B cell (primary cell): ENCODE measurements at regions not wholly inside any gene's neighbourhood (a gene's known extent, or its start where the extent isn't known, plus 50 kb on each side); places are given as distances from the start of the nearest gene placed in this dataset.

ENCODE experiments used
- ATAC-seq: fragments of 200-7000 bp; cut with Tn5 transposase; one replicate; pipeline ENCODE4 v1.10.0; 2021; ENCODE audit warnings: low read depth, mild to moderate bottlenecking, moderate number of reproducible peaks, moderate library complexity
- CTCF ChIA-PET: fragments of 350-600 bp; sonication (Branson Sonifier 250); formaldehyde crosslinking; loops from one replicate; lab custom pipeline; 2021; ENCODE audit warnings: antibody characterized with exemption, inconsistent platforms; lab: Charles Lee
- POLR2A ChIA-PET: fragments of 350-600 bp; sonication (Branson Sonifier 250); formaldehyde crosslinking; loops from one replicate; lab custom pipeline; 2021; ENCODE audit warnings: antibody characterized with exemption; lab: Charles Lee
- DNase-seq: peaks from one replicate; pipeline ENCODE4 v3.0.0; 2013
- H2AFZ ChIP-seq: 2 replicates; pipeline ENCODE4 v1.6.1; 2012; ENCODE audit warnings: mild to moderate bottlenecking, low read depth, low read length; ENCODE audit not compliant: insufficient read depth, poor library complexity, severe bottlenecking
- H3K27ac ChIP-seq, 2 donors: 1 replicate in 1 of 2; 2 replicates in 1 of 2; pipeline ENCODE4 v1.5.1; 2012 to 2013; ENCODE audit warnings: low read length in 2 of 2, mild to moderate bottlenecking in 2 of 2, moderate library complexity in 1 of 2
- H3K27me3 ChIP-seq, 4 experiments: fragments of 200-600 bp in 1 of 4; sonication (generic) in 1 of 4; replicated peaks in 1 of 4; 1 replicate in 2 of 4; 2 replicates in 2 of 4; pipeline versions ENCODE4 v1.6.1 to v1.7.0; 2013 to 2016; ENCODE audit warnings: low read length in 3 of 4, mild to moderate bottlenecking in 2 of 4, mixed read lengths in 1 of 4, moderate library complexity in 1 of 4; ENCODE audit not compliant: insufficient read depth in 4 of 4, control insufficient read depth in 3 of 4; ENCODE audit errors: control extremely low read depth in 1 of 4
- H3K36me3 ChIP-seq, 2 experiments: replicated peaks in 1 of 2; 1 replicate in 1 of 2; 2 replicates in 1 of 2; pipeline versions ENCODE4 v1.6.1 to v1.7.1; 2013; ENCODE audit warnings: low read length in 1 of 2; ENCODE audit not compliant: insufficient read depth in 2 of 2, control insufficient read depth in 1 of 2; ENCODE audit errors: control extremely low read depth in 1 of 2, extremely low read depth in 1 of 2
- H3K4me1 ChIP-seq, 2 donors: fragments of 200-600 bp in 1 of 2; sonication (generic) in 1 of 2; 1 replicate in 1 of 2; 2 replicates in 1 of 2; pipeline versions ENCODE4 v1.5.1 to v1.6.1; 2013 to 2017; ENCODE audit warnings: low read length in 2 of 2; ENCODE audit not compliant: control insufficient read depth in 2 of 2, insufficient read depth in 2 of 2
- H3K4me2 ChIP-seq: replicated peaks from 2 replicates; pipeline ENCODE3; 2012; ENCODE audit warnings: mild to moderate bottlenecking, low read depth, low read length; ENCODE audit not compliant: poor library complexity, severe bottlenecking
- H3K4me3 ChIP-seq, 5 experiments: fragments of 200-600 bp in 1 of 5; sonication (generic) in 1 of 5; 1 replicate in 3 of 5; 2 replicates in 2 of 5; pipeline versions ENCODE4 v1.5.1 to v1.7.0; 2011 to 2016; ENCODE audit warnings: low read length in 4 of 5, mild to moderate bottlenecking in 4 of 5, low read depth in 2 of 5, control low read depth in 1 of 5, moderate library complexity in 1 of 5; ENCODE audit not compliant: insufficient read depth in 1 of 5; ENCODE audit errors: control extremely low read depth in 1 of 5, extremely low read depth in 1 of 5
- H3K79me2 ChIP-seq: fragments of 200-600 bp; sonication (generic); one replicate; pipeline ENCODE4 v1.6.0; 2016; ENCODE audit warnings: low read length; ENCODE audit not compliant: control insufficient read depth, insufficient read depth
- H3K9ac ChIP-seq: fragments of 200-600 bp; sonication (generic); 2 replicates; pipeline ENCODE4 v1.6.1; 2017; ENCODE audit warnings: mild to moderate bottlenecking, low read length, moderate library complexity
- H3K9me3 ChIP-seq, 3 donors: one replicate each; pipeline versions ENCODE4 v1.6.1 to v1.7.1; 2013; ENCODE audit warnings: low read length in 2 of 3; ENCODE audit not compliant: control insufficient read depth in 2 of 3, insufficient read depth in 1 of 3; ENCODE audit errors: control extremely low read depth in 1 of 3
- H4K20me1 ChIP-seq: 2 replicates; pipeline ENCODE4 v1.6.0; 2012; ENCODE audit warnings: mild to moderate bottlenecking, low read length; ENCODE audit not compliant: insufficient read depth, control insufficient read depth, poor library complexity, severe bottlenecking
- H3K27ac Mint-ChIP-seq: one replicate; pipeline ENCODE4 v1.8.0; 2021; ENCODE audit warnings: mixed read lengths
- H3K27me3 Mint-ChIP-seq: one replicate; pipeline ENCODE4 v1.8.0; 2021; ENCODE audit warnings: mixed read lengths
- H3K4me1 Mint-ChIP-seq: one replicate; pipeline ENCODE4 v1.8.0; 2021; ENCODE audit warnings: mixed read lengths
- H3K4me3 Mint-ChIP-seq: one replicate; pipeline ENCODE4 v1.8.0; 2021; ENCODE audit warnings: mixed read lengths
- H3K9me3 Mint-ChIP-seq: one replicate; pipeline ENCODE4 v1.8.0; 2022; ENCODE audit warnings: mixed read lengths; ENCODE audit not compliant: insufficient read depth
- CTCF ChIP-seq: fragments of 200-600 bp; IDR thresholded peaks from one replicate; pipeline ENCODE4 v1.8.0; 2022; ENCODE audit warnings: antibody characterized with exemption, mild to moderate bottlenecking
- EZH2 ChIP-seq: IDR thresholded peaks from 2 replicates; pipeline ENCODE4 v1.6.1; 2012; ENCODE audit warnings: borderline replicate concordance, low read depth, mild to moderate bottlenecking, moderate library complexity, low read length; ENCODE audit not compliant: insufficient read depth, poor library complexity, severe bottlenecking
- WGBS: methylation state at CpG from one replicate; pipeline ENCODE4 v1.1.5; 2013; ENCODE audit warnings: missing lambda C conversion rate; ENCODE audit not compliant: insufficient coverage; 5-methylcytosine and 5-hydroxymethylcytosine counted together
- intact Hi-C: fragments of 100-400 bp; cut with micrococcal nuclease; formaldehyde crosslinking; loops from one replicate; pipeline ENCODE4 v1.10.0; 2022

GRCh38 chr13:19305434-19305833 is 123.8 kb upstream of the TUBA3C start:
- Histone ChIP-seq H3K9ac (no peak overlapping the region), H4K20me1 (no peaks in the 10 kb centered on the region), H2AFZ (no peak overlapping the region), H3K4me1 (no peaks in the 10 kb centered on the region), H3K9me3 (peaks cover 0 to 5% (median 0%) of the 10 kb centered on the region in 3 donors), H3K4me2 (no peak overlapping the region), H3K79me2 (no peaks in the 10 kb centered on the region), H3K27ac (no peak overlapping the region), H3K4me3 (no peak overlapping the region), H3K27me3 (no peaks in the 10 kb centered on the region), H3K36me3 (no peaks in the 10 kb centered on the region)
- Mint-ChIP-seq H3K4me3 (no peak overlapping the region), H3K9me3 (peaks cover 11% of the 10 kb centered on the region), H3K27me3 (no peaks in the 10 kb centered on the region), H3K27ac (no peak overlapping the region), H3K4me1 (no peaks in the 10 kb centered on the region)
- TF ChIP-seq CTCF (no peak), EZH2 (no peak)
- ATAC-seq (no peak), DNase-seq (no peak)
- CTCF ChIA-PET = no interaction called here
- POLR2A ChIA-PET = no interaction called here
- intact Hi-C loops = no loop called here
- WGBS = 80% methylated on average over 13 of the region's 17 CpGs

GRCh38 chr13:19289180-19289579 is 107.6 kb upstream of the TUBA3C start:
- Histone ChIP-seq H3K36me3 (no peaks in the 10 kb centered on the region), H2AFZ (no peak overlapping the region), H3K4me2 (no peak overlapping the region), H3K27ac (no peak overlapping the region), H4K20me1 (no peaks in the 10 kb centered on the region), H3K4me1 (no peaks in the 10 kb centered on the region), H3K27me3 (no peaks in the 10 kb centered on the region), H3K9ac (no peak overlapping the region), H3K4me3 (no peak overlapping the region), H3K9me3 (peaks cover 0 to 2% (median 0%) of the 10 kb centered on the region in 3 donors), H3K79me2 (no peaks in the 10 kb centered on the region)
- no peaks in the 10 kb centered on the region for H3K4me1 Mint-ChIP-seq
- peaks cover 4% of the 10 kb centered on the region for H3K9me3 Mint-ChIP-seq
- no peak for DNase-seq
- no peak for ATAC-seq
- CTCF ChIA-PET = no interaction called here
- intact Hi-C loops = no loop called here
- POLR2A ChIA-PET = no interaction called here
- WGBS = 72% methylated on average over 3 of the region's 3 CpGs
- TF ChIP-seq CTCF = no peak
- no peak for TF ChIP-seq EZH2
- no peaks in the 10 kb centered on the region for H3K27me3 Mint-ChIP-seq
- H3K4me3 Mint-ChIP-seq = no peak overlapping the region
- H3K27ac Mint-ChIP-seq = no peak overlapping the region
